B cell (primary cell): ENCODE measurements at regions not wholly inside any gene's neighbourhood (a gene's known extent, or its start where the extent isn't known, plus 50 kb on each side); places are given as distances from the start of the nearest gene placed in this dataset.

Experiments used
- ATAC-seq: fragments of 200-7000 bp; cut with Tn5 transposase; one replicate; pipeline ENCODE4 v1.10.0; 2021; ENCODE audit warnings: low read depth, mild to moderate bottlenecking, moderate number of reproducible peaks, moderate library complexity
- CTCF ChIA-PET: fragments of 350-600 bp; sonication (Branson Sonifier 250); formaldehyde crosslinking; loops from one replicate; lab custom pipeline; 2021; ENCODE audit warnings: antibody characterized with exemption, inconsistent platforms; lab: Charles Lee
- POLR2A ChIA-PET: fragments of 350-600 bp; sonication (Branson Sonifier 250); formaldehyde crosslinking; loops from one replicate; lab custom pipeline; 2021; ENCODE audit warnings: antibody characterized with exemption; lab: Charles Lee
- DNase-seq: peaks from one replicate; pipeline ENCODE4 v3.0.0; 2013
- H2AFZ ChIP-seq: 2 replicates; pipeline ENCODE4 v1.6.1; 2012; ENCODE audit warnings: mild to moderate bottlenecking, low read depth, low read length; ENCODE audit not compliant: insufficient read depth, poor library complexity, severe bottlenecking
- H3K27ac ChIP-seq, 2 donors: 1 replicate in 1 of 2; 2 replicates in 1 of 2; pipeline ENCODE4 v1.5.1; 2012 to 2013; ENCODE audit warnings: low read length in 2 of 2, mild to moderate bottlenecking in 2 of 2, moderate library complexity in 1 of 2
- H3K27me3 ChIP-seq, 4 experiments: fragments of 200-600 bp in 1 of 4; sonication (generic) in 1 of 4; replicated peaks in 1 of 4; 1 replicate in 2 of 4; 2 replicates in 2 of 4; pipeline versions ENCODE4 v1.6.1 to v1.7.0; 2013 to 2016; ENCODE audit warnings: low read length in 3 of 4, mild to moderate bottlenecking in 2 of 4, mixed read lengths in 1 of 4, moderate library complexity in 1 of 4; ENCODE audit not compliant: insufficient read depth in 4 of 4, control insufficient read depth in 3 of 4; ENCODE audit errors: control extremely low read depth in 1 of 4
- H3K36me3 ChIP-seq, 2 experiments: replicated peaks in 1 of 2; 1 replicate in 1 of 2; 2 replicates in 1 of 2; pipeline versions ENCODE4 v1.6.1 to v1.7.1; 2013; ENCODE audit warnings: low read length in 1 of 2; ENCODE audit not compliant: insufficient read depth in 2 of 2, control insufficient read depth in 1 of 2; ENCODE audit errors: control extremely low read depth in 1 of 2, extremely low read depth in 1 of 2
- H3K4me1 ChIP-seq, 2 donors: fragments of 200-600 bp in 1 of 2; sonication (generic) in 1 of 2; 1 replicate in 1 of 2; 2 replicates in 1 of 2; pipeline versions ENCODE4 v1.5.1 to v1.6.1; 2013 to 2017; ENCODE audit warnings: low read length in 2 of 2; ENCODE audit not compliant: control insufficient read depth in 2 of 2, insufficient read depth in 2 of 2
- H3K4me2 ChIP-seq: replicated peaks from 2 replicates; pipeline ENCODE3; 2012; ENCODE audit warnings: mild to moderate bottlenecking, low read depth, low read length; ENCODE audit not compliant: poor library complexity, severe bottlenecking
- H3K4me3 ChIP-seq, 5 experiments: fragments of 200-600 bp in 1 of 5; sonication (generic) in 1 of 5; 1 replicate in 3 of 5; 2 replicates in 2 of 5; pipeline versions ENCODE4 v1.5.1 to v1.7.0; 2011 to 2016; ENCODE audit warnings: low read length in 4 of 5, mild to moderate bottlenecking in 4 of 5, low read depth in 2 of 5, control low read depth in 1 of 5, moderate library complexity in 1 of 5; ENCODE audit not compliant: insufficient read depth in 1 of 5; ENCODE audit errors: control extremely low read depth in 1 of 5, extremely low read depth in 1 of 5
- H3K79me2 ChIP-seq: fragments of 200-600 bp; sonication (generic); one replicate; pipeline ENCODE4 v1.6.0; 2016; ENCODE audit warnings: low read length; ENCODE audit not compliant: control insufficient read depth, insufficient read depth
- H3K9ac ChIP-seq: fragments of 200-600 bp; sonication (generic); 2 replicates; pipeline ENCODE4 v1.6.1; 2017; ENCODE audit warnings: mild to moderate bottlenecking, low read length, moderate library complexity
- H3K9me3 ChIP-seq, 3 donors: one replicate each; pipeline versions ENCODE4 v1.6.1 to v1.7.1; 2013; ENCODE audit warnings: low read length in 2 of 3; ENCODE audit not compliant: control insufficient read depth in 2 of 3, insufficient read depth in 1 of 3; ENCODE audit errors: control extremely low read depth in 1 of 3
- H4K20me1 ChIP-seq: 2 replicates; pipeline ENCODE4 v1.6.0; 2012; ENCODE audit warnings: mild to moderate bottlenecking, low read length; ENCODE audit not compliant: insufficient read depth, control insufficient read depth, poor library complexity, severe bottlenecking
- H3K27ac Mint-ChIP-seq: one replicate; pipeline ENCODE4 v1.8.0; 2021; ENCODE audit warnings: mixed read lengths
- H3K27me3 Mint-ChIP-seq: one replicate; pipeline ENCODE4 v1.8.0; 2021; ENCODE audit warnings: mixed read lengths
- H3K4me1 Mint-ChIP-seq: one replicate; pipeline ENCODE4 v1.8.0; 2021; ENCODE audit warnings: mixed read lengths
- H3K4me3 Mint-ChIP-seq: one replicate; pipeline ENCODE4 v1.8.0; 2021; ENCODE audit warnings: mixed read lengths
- H3K9me3 Mint-ChIP-seq: one replicate; pipeline ENCODE4 v1.8.0; 2022; ENCODE audit warnings: mixed read lengths; ENCODE audit not compliant: insufficient read depth
- CTCF ChIP-seq: fragments of 200-600 bp; IDR thresholded peaks from one replicate; pipeline ENCODE4 v1.8.0; 2022; ENCODE audit warnings: antibody characterized with exemption, mild to moderate bottlenecking
- EZH2 ChIP-seq: IDR thresholded peaks from 2 replicates; pipeline ENCODE4 v1.6.1; 2012; ENCODE audit warnings: borderline replicate concordance, low read depth, mild to moderate bottlenecking, moderate library complexity, low read length; ENCODE audit not compliant: insufficient read depth, poor library complexity, severe bottlenecking
- WGBS: methylation state at CpG from one replicate; pipeline ENCODE4 v1.1.5; 2013; ENCODE audit warnings: missing lambda C conversion rate; ENCODE audit not compliant: insufficient coverage; 5-methylcytosine and 5-hydroxymethylcytosine counted together
- intact Hi-C: fragments of 100-400 bp; cut with micrococcal nuclease; formaldehyde crosslinking; loops from one replicate; pipeline ENCODE4 v1.10.0; 2022

GRCh38 chr1:175888996-175889395 is 145.6 kb upstream of the TNR start:
- H3K4me1 ChIP-seq: no peaks in the 10 kb centered on the region
- ATAC-seq (no peak), DNase-seq (no peak)
- Mint-ChIP-seq H3K9me3 (no peaks in the 10 kb centered on the region), H3K4me3 (no peak overlapping the region), H3K4me1 (no peaks in the 10 kb centered on the region), H3K27me3 (peaks cover 4% of the 10 kb centered on the region), H3K27ac (no peak overlapping the region)
- no peak overlapping the region for H3K27ac ChIP-seq
- CTCF ChIA-PET: interaction anchor here (1.3 kb wide), 1 partner anchor 9 kb away, joined by 6 read pairs; no protein-coding TSS in a partner anchor
- no peak overlapping the region for H3K9ac ChIP-seq
- H4K20me1 ChIP-seq: no peaks in the 10 kb centered on the region
- peaks cover 0 to 4% (median 0%) of the 10 kb centered on the region in 3 donors for H3K9me3 ChIP-seq
- H3K36me3 ChIP-seq: no peaks in the 10 kb centered on the region
- no peak overlapping the region for H2AFZ ChIP-seq
- TF ChIP-seq CTCF: no peak
- no peak for TF ChIP-seq EZH2
- H3K4me2 ChIP-seq: no peak overlapping the region
- POLR2A ChIA-PET: no interaction called here
- intact Hi-C loops: no loop called here
- H3K79me2 ChIP-seq: no peaks in the 10 kb centered on the region
- 100% methylated on average over 1 of the region's 2 CpGs for WGBS
- H3K27me3 ChIP-seq: no peaks in the 10 kb centered on the region
- H3K4me3 ChIP-seq: no peak overlapping the region

DNA sequence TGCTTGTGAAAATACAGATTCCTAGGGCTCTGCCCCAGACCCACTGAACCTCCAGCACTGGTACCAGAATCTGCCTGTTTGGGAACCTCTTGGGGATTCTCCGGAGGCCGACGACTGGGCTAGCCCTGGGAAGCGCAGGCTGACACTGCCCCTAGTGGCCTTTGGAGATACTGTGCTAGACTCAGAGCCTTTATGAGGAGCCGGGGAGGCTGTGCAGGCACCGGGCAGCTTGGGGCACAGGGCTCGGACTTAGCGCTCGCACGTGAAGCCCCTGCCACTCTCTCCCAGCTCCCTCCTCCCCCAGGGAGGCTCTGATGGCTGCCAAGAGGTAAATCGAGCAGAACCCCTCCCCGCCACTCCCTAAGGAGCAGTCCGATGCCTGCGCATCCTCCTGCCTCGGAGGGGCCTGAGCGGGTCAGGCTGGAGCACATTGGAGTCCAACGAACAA is 144.6 kb upstream of the TNR start:
- Histone ChIP-seq H3K27me3 (no peaks in the 10 kb centered on the region), H3K4me2 (no peak overlapping the region), H3K27ac (no peak overlapping the region), H3K9me3 (peaks cover 0 to 4% (median 0%) of the 10 kb centered on the region in 3 donors), H3K79me2 (no peaks in the 10 kb centered on the region), H3K9ac (no peak overlapping the region), H3K4me3 (no peak overlapping the region), H3K4me1 (no peaks in the 10 kb centered on the region), H3K36me3 (no peaks in the 10 kb centered on the region), H2AFZ (no peak overlapping the region), H4K20me1 (no peaks in the 10 kb centered on the region)
- 62% methylated on average over 14 of the region's 17 CpGs for WGBS
- ChIA-PET POLR2A (no interaction called here), CTCF (interaction anchor here (1.3 kb wide), 1 partner anchor 10 kb away, joined by 6 read pairs; no protein-coding TSS in a partner anchor)
- no peak for TF ChIP-seq EZH2
- TF ChIP-seq CTCF: peak; percentile 54
- ATAC-seq (no peak), DNase-seq (peak; percentile 33)
- no peaks in the 10 kb centered on the region for H3K9me3 Mint-ChIP-seq
- H3K4me3 Mint-ChIP-seq: no peak overlapping the region
- intact Hi-C loops: no loop called here
- peaks cover 4% of the 10 kb centered on the region for H3K27me3 Mint-ChIP-seq
- H3K27ac Mint-ChIP-seq: no peak overlapping the region
- no peaks in the 10 kb centered on the region for H3K4me1 Mint-ChIP-seq
